GM19351 (cell line): ENCODE measurements at regions not wholly inside any gene's neighbourhood (a gene's known extent, or its start where the extent isn't known, plus 50 kb on each side); places are given as distances from the start of the nearest gene placed in this dataset.
A peak's percentile ranks its signal among the peaks of the same experiment; 100 is the strongest.
"Not testable (repeated sequence)": the region's sequence is repeated elsewhere in the genome, so short reads cannot be mapped to it uniquely, and the experiment has no call there.

Experiments used
- ATAC-seq: cut with Tn5 transposase; IDR thresholded peaks from one replicate; pipeline ENCODE4 v1.9.1; 2021; ENCODE audit warnings: mild to moderate bottlenecking, moderate library complexity; ENCODE audit not compliant: unreplicated experiment

- ATAC-seq: no peak
Observed at GRCh38 chr13:27327633-27328032, 57.0 kb downstream of the RASL11A start.

GRCh38 chr13:27329210-27329609 lies 58.6 kb downstream of the RASL11A start:
- no peak for ATAC-seq

- no peak for ATAC-seq
Observed at GRCh38 chr13:27334774-27335435, 64.3 kb downstream of the RASL11A start.

GRCh38 chr13:27336014-27336673 lies 65.5 kb downstream of the RASL11A start:
- no peak for ATAC-seq

- ATAC-seq: no peak
Observed at GRCh38 chr13:27338207-27338606, 67.6 kb downstream of the RASL11A start.

GRCh38 chr13:27338816-27339215 lies 68.2 kb downstream of the RASL11A start:
- no peak for ATAC-seq

GRCh38 chr13:27339299-27339698 lies 68.7 kb downstream of the RASL11A start:
- ATAC-seq: peak; percentile 77

DNA sequence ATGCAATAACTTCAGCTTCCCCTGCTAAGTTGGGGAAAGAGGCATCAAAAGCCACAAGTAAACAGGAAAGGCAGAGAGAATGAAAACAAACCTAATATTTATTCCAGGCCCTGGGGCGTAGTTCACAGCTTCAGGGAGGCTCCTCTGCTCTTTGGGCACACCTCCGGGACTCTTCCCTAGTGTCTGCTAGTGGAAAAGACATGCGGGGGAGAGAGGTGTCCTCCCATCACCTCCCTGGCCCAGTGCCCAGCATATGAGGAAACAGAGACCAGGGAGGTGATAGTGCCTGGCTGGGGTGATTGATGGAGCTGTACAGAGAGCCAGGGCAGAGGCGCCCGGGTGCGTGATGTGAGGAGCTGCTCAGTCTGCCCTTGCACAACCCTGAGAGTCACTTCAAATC lies 71.0 kb downstream of the RASL11A start:
- ATAC-seq: no peak

GRCh38 chr13:27347211-27347772 lies 76.7 kb downstream of the RASL11A start:
- no peak for ATAC-seq

GRCh38 chr13:27348461-27348860 lies 76.0 kb upstream of the GTF3A start:
- no peak for ATAC-seq

DNA sequence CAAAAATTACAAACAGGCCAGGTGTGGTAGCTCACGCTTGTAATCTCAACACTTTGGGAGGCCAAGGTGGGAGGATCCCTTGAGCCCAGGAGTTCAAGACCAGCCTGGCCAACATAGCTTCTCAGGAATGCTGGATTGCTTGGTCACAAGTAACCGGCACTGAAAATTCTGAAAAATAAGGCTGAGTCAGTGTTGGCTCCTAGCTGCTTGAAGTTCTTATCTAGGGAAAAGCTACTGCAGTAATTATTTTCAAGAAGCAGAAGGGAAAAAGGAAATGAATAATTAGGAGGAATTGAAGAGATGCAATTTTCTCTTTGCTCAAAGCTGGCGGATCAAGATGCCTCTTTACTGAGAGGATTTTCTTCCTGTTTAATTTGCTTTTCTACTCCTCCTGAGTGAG lies 75.0 kb upstream of the GTF3A start:
- ATAC-seq: no peak

- not testable (repeated sequence) for ATAC-seq
Observed at GRCh38 chr13:27350825-27351224, 73.6 kb upstream of the GTF3A start.

GRCh38 chr13:27352698-27353097 lies 71.7 kb upstream of the GTF3A start:
- ATAC-seq: no peak

DNA sequence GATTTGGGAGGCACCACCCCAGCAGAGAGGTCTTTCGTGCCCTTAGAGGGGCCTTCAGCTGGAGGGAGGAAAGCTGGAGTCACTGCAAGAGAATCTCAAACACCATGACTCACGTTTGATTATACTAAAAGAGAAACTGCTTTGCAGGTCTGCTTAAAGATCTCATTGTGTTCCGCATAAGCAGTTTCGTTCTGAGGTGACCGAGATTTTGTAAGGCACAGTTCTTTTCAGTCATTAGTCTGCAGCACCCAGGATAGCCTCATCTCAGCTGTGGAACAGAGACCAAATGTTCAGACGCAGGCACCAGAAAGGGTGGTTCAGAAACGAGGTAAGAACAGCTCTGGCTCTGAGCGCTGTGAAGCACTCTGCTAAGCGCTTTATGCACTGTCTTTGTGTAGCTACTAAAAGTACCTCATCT lies 71.2 kb upstream of the GTF3A start:
- peak; percentile 99 for ATAC-seq

DNA sequence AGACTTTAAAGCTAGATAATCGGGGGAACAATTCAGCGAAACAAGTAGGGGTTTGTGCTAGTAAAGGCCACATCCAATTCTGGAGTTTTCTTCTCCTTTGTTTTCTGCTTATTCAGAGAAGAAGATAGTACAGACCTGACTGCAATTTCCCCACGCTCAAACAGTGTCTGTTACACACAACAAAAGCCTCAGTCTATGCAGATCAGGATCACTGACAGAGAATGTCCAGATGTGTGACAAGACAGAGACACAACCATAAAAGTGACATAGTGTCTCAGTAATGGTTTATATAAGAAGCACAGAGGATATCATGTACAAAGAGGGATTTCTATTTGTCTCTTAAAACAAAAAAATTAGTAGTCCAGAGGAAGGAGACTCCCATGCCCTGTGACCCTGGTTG lies 70.7 kb upstream of the GTF3A start:
- ATAC-seq: no peak

DNA sequence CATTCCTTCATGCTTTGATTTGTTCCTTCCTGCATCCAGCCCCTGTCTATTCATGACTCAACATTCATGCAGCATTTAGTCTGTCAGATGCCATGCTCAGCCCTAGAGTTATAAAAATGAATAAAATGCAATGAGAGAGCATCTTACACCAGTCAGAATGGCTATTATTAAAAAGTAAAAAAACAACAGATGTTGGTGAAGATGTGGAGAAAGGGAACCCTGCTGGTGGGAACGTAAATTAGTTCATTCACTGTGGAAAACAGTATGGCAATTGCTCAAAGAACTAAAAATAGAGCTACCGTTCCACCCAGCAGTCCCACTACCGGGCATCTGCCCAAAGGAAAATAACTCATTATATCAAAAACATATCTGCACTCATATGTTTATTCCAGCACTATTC lies 70.0 kb upstream of the GTF3A start:
- no peak for ATAC-seq

- no peak for ATAC-seq
Observed at GRCh38 chr13:27355894-27356293, 68.5 kb upstream of the GTF3A start.

DNA sequence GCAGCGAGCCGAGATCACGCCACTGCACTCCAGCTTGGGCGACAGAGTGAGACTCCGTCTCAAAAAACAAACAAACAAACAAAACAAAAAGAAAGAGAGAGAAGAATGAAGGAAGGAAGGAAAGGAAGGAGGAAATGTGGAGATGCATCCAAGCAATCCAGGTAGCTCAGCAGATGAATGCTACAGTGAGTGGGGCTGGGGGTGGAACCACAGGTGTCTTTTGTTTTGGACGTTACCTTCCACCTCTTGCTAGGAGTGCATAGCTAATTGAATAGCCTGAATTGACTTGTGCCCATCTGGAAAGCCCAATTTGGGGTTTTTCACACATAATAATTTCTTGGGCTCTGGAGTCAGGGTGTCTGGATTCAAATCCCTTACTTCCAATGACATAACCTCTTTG lies 66.0 kb upstream of the GTF3A start:
- no peak for ATAC-seq

GRCh38 chr13:27359199-27359821 lies 65.1 kb upstream of the GTF3A start:
- ATAC-seq: peak; percentile 68

DNA sequence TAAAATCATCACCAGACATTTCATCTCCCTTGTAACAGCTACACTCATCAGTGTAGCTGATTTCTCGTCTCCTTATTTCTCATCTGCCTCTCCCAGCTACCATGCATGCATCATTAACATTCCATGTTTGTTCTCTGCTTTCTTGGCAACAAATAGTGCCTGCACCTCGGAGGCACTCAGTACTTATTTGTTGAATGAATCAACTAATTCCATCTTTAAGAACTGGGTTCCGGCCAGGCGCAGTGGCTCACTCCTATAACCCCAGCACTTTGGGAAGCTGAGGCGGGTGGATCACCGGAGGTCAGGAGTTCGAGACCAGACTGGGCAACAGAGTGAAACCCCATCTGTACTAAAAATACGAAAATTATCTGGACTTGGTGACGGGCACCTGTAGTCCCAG lies 63.9 kb upstream of the GTF3A start:
- ATAC-seq: no peak

- ATAC-seq: peak; percentile 82
Observed at GRCh38 chr13:27362064-27362751, 62.2 kb upstream of the GTF3A start.
